ENCODE measurements at regions not wholly inside any gene's neighbourhood (a gene's known extent, or its start where the extent isn't known, plus 50 kb on each side); places are given as distances from the start of the nearest gene placed in this dataset.

- no peak overlapping the region for H3K4me2 ChIP-seq (ENCODE audit: low read depth, low read length, poor library complexity, severe bottlenecking)
Observed at GRCh38 chr3:72159487-72159886, 374.5 kb upstream of the PROK2 start.

GRCh38 chr3:72158639-72159326 is 373.8 kb upstream of the PROK2 start:
- no peak overlapping the region for H2AFZ ChIP-seq (ENCODE audit: low read depth, low read length, severe bottlenecking)
- no peaks in the 10 kb centered on the region for H3K79me2 ChIP-seq (ENCODE audit: insufficient read depth, low read length)
- no peak overlapping the region for H3K27ac ChIP-seq (ENCODE audit: low read depth, low read length)
- no peaks in the 10 kb centered on the region; the same call in 1 of the 2 replicates for H3F3A ChIP-seq (ENCODE audit: insufficient read depth)
- H3K9me2 ChIP-seq (replicated peaks; ENCODE audit: insufficient read depth, low read length) = no peaks in the 10 kb centered on the region
- H4K20me1 ChIP-seq (ENCODE audit: low read depth, low read length) = no peaks in the 10 kb centered on the region
- H3K4me2 ChIP-seq (ENCODE audit: low read depth, low read length, poor library complexity, severe bottlenecking) = no peak overlapping the region
- TF ChIP-seq CTCF (IDR thresholded peaks at IDR 0.05; ENCODE audit: insufficient read depth, low read length, poor library complexity, severe bottlenecking) = no peak
- TF ChIP-seq EZH2phosphoT487 (conservative IDR thresholded peaks at IDR 0.05; ENCODE audit: low read length) = no peak
- no peak overlapping the region for H3K9ac ChIP-seq (ENCODE audit: low read length)
- no peaks in the 10 kb centered on the region for H3K27me3 ChIP-seq (ENCODE audit: low read length)
- H3K9me3 ChIP-seq (ENCODE audit: insufficient read depth, low read length) = no peaks in the 10 kb centered on the region
- no peak overlapping the region for H3K4me3 ChIP-seq (ENCODE audit: insufficient read depth, low read length, poor library complexity, severe bottlenecking)
- no peaks in the 10 kb centered on the region for H3K36me3 ChIP-seq (ENCODE audit: low read length)

More at GRCh38 chr3:72159487-72159886, 374.5 kb upstream of the PROK2 start:
- no peak overlapping the region for H3K9ac ChIP-seq (ENCODE audit: low read length)
- H3K36me3 ChIP-seq (ENCODE audit: low read length) = no peaks in the 10 kb centered on the region
- H3K9me2 ChIP-seq (replicated peaks; ENCODE audit: insufficient read depth, low read length) = no peaks in the 10 kb centered on the region
- no peaks in the 10 kb centered on the region for H3K79me2 ChIP-seq (ENCODE audit: insufficient read depth, low read length)
- H2AFZ ChIP-seq (ENCODE audit: low read depth, low read length, severe bottlenecking) = no peak overlapping the region
- H3K4me3 ChIP-seq (ENCODE audit: insufficient read depth, low read length, poor library complexity, severe bottlenecking) = no peak overlapping the region
- H3K27ac ChIP-seq (ENCODE audit: low read depth, low read length) = no peak overlapping the region
- TF ChIP-seq CTCF (IDR thresholded peaks at IDR 0.05; ENCODE audit: insufficient read depth, low read length, poor library complexity, severe bottlenecking) (no peak), EZH2phosphoT487 (conservative IDR thresholded peaks at IDR 0.05; ENCODE audit: low read length) (no peak)
- no peaks in the 10 kb centered on the region for H3K27me3 ChIP-seq (ENCODE audit: low read length)
- no peaks in the 10 kb centered on the region for H3K9me3 ChIP-seq (ENCODE audit: insufficient read depth, low read length)
- H3F3A ChIP-seq (ENCODE audit: insufficient read depth) = peaks cover 3% of the 10 kb centered on the region; the same call in 1 of the 2 replicates
- no peaks in the 10 kb centered on the region for H4K20me1 ChIP-seq (ENCODE audit: low read depth, low read length)

GRCh38 chr3:72157748-72158638 is 373.0 kb upstream of the PROK2 start:
- Histone ChIP-seq H3K9me3 (ENCODE audit: insufficient read depth, low read length) (no peaks in the 10 kb centered on the region), H3K27ac (ENCODE audit: low read depth, low read length) (no peak overlapping the region), H3F3A (ENCODE audit: insufficient read depth) (no peaks in the 10 kb centered on the region), H3K9ac (ENCODE audit: low read length) (no peak overlapping the region), H3K27me3 (ENCODE audit: low read length) (no peaks in the 10 kb centered on the region), H4K20me1 (ENCODE audit: low read depth, low read length) (no peaks in the 10 kb centered on the region), H3K36me3 (ENCODE audit: low read length) (no peaks in the 10 kb centered on the region), H3K9me2 (replicated peaks; ENCODE audit: insufficient read depth, low read length) (no peaks in the 10 kb centered on the region), H3K4me2 (ENCODE audit: low read depth, low read length, poor library complexity, severe bottlenecking) (no peak overlapping the region), H3K4me3 (ENCODE audit: insufficient read depth, low read length, poor library complexity, severe bottlenecking) (no peak overlapping the region), H2AFZ (ENCODE audit: low read depth, low read length, severe bottlenecking) (no peak overlapping the region), H3K79me2 (ENCODE audit: insufficient read depth, low read length) (no peaks in the 10 kb centered on the region)
- TF ChIP-seq CTCF (IDR thresholded peaks at IDR 0.05; ENCODE audit: insufficient read depth, low read length, poor library complexity, severe bottlenecking) = no peak
- TF ChIP-seq EZH2phosphoT487 (conservative IDR thresholded peaks at IDR 0.05; ENCODE audit: low read length) = no peak

All from SU-DHL-6 (cell line).